ENCODE measurements at regions not wholly inside any gene's neighbourhood (a gene's known extent, or its start where the extent isn't known, plus 50 kb on each side); places are given as distances from the start of the nearest gene placed in this dataset.

- Histone ChIP-seq H3K79me2 (ENCODE audit: control insufficient read depth, insufficient read depth, low read length) (no peaks in the 10 kb centered on the region), H3K9me3 (replicated peaks; ENCODE audit: control insufficient read depth, insufficient read depth, low read length) (no peaks in the 10 kb centered on the region), H3K4me3 (replicated peaks in 1 of 3; ENCODE audit: insufficient read depth in 1 of 3, low read depth in 1 of 3, low read length in 3 of 3) (no peak overlapping the region), H3K4me2 (ENCODE audit: insufficient read depth, low read length) (no peak overlapping the region), H4K20me1 (replicated peaks; ENCODE audit: control insufficient read depth, extremely low read depth, insufficient read depth, low read length) (no peaks in the 10 kb centered on the region), H3K9ac (replicated peaks; ENCODE audit: extremely low read depth, insufficient read depth, low read length) (no peak overlapping the region), H3K27me3 (ENCODE audit: control insufficient read depth in 2 of 2, insufficient read depth in 2 of 2, low read length in 2 of 2) (peaks cover 0 to 6% of the 10 kb centered on the region in 2 experiments), H3K4me1 (ENCODE audit: control insufficient read depth, extremely low read depth, insufficient read depth, low read length) (no peaks in the 10 kb centered on the region), H3K36me3 (ENCODE audit: control insufficient read depth in 2 of 2, extremely low read depth in 1 of 2, insufficient read depth in 2 of 2, low read length in 2 of 2) (no peaks in the 10 kb centered on the region), H3K9me1 (replicated peaks; ENCODE audit: control insufficient read depth, extremely low read depth, insufficient read depth, low read length) (no peaks in the 10 kb centered on the region), H2AFZ (ENCODE audit: low read depth, low read length) (no peak overlapping the region), H3K27ac (ENCODE audit: insufficient read depth, low read depth, low read length) (no peak overlapping the region)
- DNase-seq (ENCODE audit: low read depth, low spot score) (no peak), FAIRE-seq (no peak)
- dilution Hi-C loops (cut with MboI; ENCODE audit: extremely low pct_ligation_motif_present, low sequenced_read_pairs) = no loop called here
- no TSS peak for BruUV-seq (replicated peaks)
- no peak for TF ChIP-seq POLR2AphosphoS5 (IDR thresholded peaks at IDR 0.05; ENCODE audit: insufficient read depth, low read depth, low read length)
- no peak for TF ChIP-seq MYC (IDR thresholded peaks at IDR 0.05; ENCODE audit: low read depth, low read length)
- TF ChIP-seq GATA2 (IDR thresholded peaks at IDR 0.05; ENCODE audit: insufficient read depth, insufficient read length, low read depth, low read length) = no peak
- no peak for TF ChIP-seq CTCF (IDR thresholded peaks at IDR 0.05; ENCODE audit: extremely low read depth in 1 of 2, insufficient read depth in 1 of 2, low read depth in 1 of 2, low read length in 2 of 2)
- TF ChIP-seq POLR2A (IDR thresholded peaks at IDR 0.05; ENCODE audit: low read depth, low read length) = no peak
- no peak for TF ChIP-seq FOS (IDR thresholded peaks at IDR 0.05; ENCODE audit: borderline replicate concordance, insufficient read depth, low read length)
- TF ChIP-seq JUN (IDR thresholded peaks at IDR 0.05; ENCODE audit: borderline replicate concordance, insufficient read depth, insufficient read length, low read depth) = no peak
- no peak for TF ChIP-seq MAX (IDR thresholded peaks at IDR 0.05; ENCODE audit: insufficient read depth, insufficient read length)
- no peak for TF ChIP-seq EZH2 (IDR thresholded peaks at IDR 0.05; ENCODE audit: borderline replicate concordance, low read depth, low read length, severe bottlenecking)
- POLR2A ChIA-PET = no interaction called here
- intact Hi-C loops (cut with micrococcal nuclease) = no loop called here
- CTCF ChIA-PET = interaction anchor here (1.0 kb wide), 1 partner anchor 23 kb away, joined by 3 read pairs; no protein-coding TSS in a partner anchor
Measured at GRCh38 chr3:102205647-102206046, 229.2 kb upstream of the ZPLD1 start.
